CD4-positive, alpha-beta T cell treated with Interleukin-17A for 4 hours (primary cell): ENCODE measurements at regions not wholly inside any gene's neighbourhood (a gene's known extent, or its start where the extent isn't known, plus 50 kb on each side); places are given as distances from the start of the nearest gene placed in this dataset.

Experiments
- DNase-seq: peaks from one replicate; pipeline ENCODE4 v3.0.0-alpha.2; 2020; ENCODE audit warnings: mixed read lengths

DNA sequence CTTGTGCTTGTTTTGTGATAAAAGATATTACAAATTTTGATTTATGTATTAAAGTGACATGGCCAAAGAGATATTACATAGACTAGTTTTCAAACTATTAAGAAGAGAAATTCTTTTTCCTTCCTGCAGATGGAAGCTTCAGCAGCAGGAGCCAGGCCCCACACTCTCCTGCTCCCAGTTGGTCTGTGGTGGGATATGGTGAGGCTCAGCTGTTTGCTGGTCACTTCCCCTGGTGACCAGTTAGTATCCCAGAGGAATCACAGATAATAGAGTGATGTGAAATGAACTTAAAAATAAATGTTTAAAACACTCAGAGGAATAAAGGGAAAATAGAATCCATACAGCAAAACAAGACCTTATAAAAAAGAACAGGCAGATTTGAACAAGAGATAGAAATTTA, 154.7 kb downstream of the KTN1 start:
- no peak for DNase-seq

DNA sequence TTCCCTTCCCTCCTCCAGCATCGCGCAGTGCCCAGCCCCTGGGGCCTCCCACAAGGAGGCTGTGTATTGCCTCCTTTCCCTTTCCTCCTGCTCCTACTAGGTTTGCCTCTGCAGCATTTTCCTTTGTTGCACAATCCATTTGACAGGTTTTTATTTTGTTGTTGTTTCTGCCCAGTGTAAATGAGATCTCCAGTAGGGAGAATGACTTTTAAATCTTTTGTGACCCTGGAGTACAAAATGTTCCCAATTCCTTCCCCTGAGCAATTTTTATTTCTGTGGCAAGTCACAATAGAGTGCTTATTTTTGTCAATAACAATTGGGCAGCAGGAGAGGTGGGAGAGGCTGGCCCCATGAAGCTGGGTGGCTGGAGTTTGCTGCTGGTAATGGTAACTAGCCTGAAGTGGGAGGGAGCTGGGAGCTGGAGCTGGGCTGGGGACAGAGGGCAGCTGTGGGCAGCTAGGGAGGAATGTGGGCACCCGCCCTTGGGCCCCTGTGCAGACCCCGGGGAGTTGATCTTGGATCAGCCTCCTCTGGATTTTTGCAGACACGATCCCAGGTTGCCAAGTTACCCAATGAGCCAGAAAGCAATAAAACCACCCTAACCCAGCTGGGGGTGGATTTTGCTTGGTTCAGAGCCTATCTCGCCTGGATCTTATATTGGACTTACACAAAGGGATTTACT, 160.1 kb downstream of the KTN1 start:
- no peak for DNase-seq

DNA sequence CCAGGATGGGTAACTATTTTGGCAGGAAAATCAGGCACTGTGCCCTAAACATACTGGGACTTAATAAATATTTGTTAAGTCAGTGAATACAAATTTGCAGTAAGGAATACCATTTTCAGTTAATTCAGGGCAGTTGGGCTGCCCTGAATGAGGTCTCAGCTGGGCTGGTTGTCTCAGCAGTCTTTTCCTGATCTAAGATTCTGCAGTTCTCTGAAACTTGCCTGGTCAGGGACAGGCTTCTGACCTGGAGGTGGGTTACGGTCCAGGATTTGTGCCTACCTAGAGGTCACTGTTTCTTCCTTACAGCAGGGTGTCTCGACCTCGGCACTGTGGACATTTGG, 160.6 kb downstream of the KTN1 start:
- DNase-seq: no peak

- no peak for DNase-seq
These were observed 161.2 kb downstream of the KTN1 start for GRCh38 chr14:55741240-55741639.

- no peak for DNase-seq
These were observed 163.5 kb downstream of the KTN1 start for GRCh38 chr14:55743551-55743950.

- DNase-seq: no peak
These were observed 164.3 kb downstream of the KTN1 start for GRCh38 chr14:55744321-55744720.

DNA sequence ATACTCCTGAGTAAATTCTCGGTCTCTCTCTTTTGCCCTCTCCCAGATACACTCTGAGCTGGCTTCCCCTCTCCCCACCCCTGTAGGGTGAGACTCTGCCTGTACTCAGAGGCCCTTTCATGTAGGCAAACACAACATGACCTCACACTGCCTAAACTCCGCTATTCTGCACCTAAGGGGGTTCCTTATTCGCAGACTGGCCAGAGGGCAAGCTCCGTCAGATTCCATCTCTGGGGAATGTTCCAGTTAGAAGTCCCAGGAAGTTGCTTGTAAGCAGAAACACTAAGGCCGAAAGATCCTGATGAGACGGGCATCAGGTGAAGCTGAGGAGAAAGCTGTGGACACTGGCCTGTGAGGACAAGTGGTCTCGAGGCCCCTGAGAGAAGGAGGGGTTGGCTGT, 165.9 kb downstream of the KTN1 start:
- no peak for DNase-seq

DNA sequence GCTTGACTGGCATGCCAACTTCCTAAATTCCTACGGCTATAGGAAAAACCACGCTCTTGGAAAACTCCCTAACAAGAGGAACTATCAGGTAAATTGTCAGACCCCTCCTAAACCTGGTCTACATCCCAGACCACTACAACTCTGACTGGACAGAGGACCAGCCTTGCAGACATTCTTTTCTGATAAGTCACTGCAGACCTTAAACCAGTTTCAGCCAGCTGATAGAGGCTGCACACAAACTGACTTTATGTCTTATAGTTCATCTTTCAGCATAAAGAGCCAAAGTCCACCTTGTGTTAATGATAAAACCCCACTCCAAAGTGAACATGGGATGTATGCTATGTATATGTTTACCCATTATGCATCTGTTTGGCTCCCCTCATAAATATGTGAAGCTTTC, 166.6 kb downstream of the KTN1 start:
- DNase-seq: no peak

DNA sequence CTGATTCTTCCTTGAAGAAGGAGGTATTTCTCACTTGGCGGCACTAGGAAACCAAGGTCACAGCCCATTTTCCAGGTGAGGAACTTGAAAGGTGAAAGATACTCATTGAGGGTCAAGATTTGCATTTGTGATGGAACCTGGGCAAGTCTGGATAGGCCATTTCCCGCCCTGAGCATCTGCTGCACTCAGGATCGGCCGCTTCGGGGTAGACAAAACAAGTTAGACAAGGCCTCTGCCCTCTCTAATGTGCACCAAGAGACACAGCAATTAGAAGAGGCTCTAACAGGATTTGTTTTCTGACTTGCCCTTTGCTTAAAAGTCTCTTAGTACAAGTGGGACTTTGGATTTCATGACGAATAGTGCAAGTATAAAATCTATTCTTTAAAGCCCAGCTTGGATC, 167.2 kb downstream of the KTN1 start:
- no peak for DNase-seq

DNA sequence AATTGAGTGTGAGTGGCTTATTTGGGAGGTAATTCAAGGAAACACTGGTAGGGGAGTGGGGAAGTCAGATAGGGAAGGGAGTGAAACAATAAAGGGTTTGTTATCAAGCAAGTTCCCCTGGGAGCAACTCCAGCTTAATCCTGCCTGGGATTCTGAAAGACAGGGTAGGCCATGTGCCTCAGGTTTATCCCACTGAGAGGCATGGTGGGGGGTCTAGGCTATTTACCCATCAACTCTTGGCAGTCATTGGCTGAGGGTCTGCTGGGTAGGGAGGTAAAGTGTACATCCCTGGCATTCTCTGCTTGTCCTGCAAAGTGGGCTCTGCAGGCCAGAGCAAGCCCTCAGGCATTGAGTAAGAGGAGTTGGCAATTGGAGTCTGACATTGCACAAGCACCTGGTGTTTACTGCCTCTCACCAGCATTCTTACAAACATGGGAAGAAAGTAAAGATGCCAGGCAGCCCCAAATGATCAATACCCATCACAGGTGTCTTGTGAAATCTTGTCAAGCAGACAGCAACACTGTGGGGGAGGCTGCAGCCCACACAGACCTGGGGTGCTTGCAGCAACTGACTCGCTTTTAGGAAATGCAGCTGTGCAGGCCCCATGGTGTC, 169.3 kb downstream of the KTN1 start:
- DNase-seq: no peak

DNA sequence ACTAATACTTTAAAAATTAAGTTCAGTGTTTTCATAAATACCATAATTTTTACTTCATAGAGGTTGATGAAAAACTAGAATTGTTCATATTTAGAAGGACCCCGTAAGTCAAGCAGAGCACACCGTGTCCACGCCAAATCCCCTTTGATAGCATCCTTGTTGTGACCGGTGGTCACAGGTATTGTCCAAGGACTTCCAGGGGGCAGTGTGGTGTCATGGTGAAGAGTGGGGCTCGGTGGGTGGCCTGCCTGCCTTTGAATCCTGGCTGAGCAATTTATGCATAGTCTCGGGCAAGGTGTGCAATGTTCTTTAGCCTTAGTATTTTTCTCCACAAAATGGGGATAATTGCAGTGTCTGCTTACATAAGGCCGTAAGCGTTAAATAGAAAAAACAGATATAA, 169.9 kb downstream of the KTN1 start:
- DNase-seq: no peak

GRCh38 chr14:55752580-55753390, 172.8 kb downstream of the KTN1 start:
- no peak for DNase-seq

DNA sequence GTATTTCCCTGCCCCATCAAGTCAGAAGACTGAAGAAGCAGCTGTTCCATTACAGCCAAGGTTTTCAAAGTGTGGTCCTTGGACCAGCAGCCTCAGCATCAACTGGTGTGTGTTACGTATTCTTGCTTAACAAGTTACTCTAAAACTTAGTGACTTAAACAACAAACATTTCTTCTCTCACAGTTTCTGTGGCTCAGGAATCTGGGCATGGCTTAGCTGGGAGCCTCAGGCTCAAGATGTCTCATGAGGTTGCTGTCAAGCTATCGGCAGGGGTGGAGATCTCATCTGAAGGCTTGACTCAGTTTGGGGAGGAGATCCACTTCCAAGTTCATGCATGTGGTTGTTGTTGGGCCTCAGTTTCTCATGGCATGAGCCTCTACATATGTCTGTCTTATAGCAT, 174.5 kb downstream of the KTN1 start:
- no peak for DNase-seq

GRCh38 chr14:55754871-55755270, 174.9 kb downstream of the KTN1 start:
- no peak for DNase-seq

GRCh38 chr14:55756078-55756477, 176.1 kb downstream of the KTN1 start:
- DNase-seq: no peak

DNA sequence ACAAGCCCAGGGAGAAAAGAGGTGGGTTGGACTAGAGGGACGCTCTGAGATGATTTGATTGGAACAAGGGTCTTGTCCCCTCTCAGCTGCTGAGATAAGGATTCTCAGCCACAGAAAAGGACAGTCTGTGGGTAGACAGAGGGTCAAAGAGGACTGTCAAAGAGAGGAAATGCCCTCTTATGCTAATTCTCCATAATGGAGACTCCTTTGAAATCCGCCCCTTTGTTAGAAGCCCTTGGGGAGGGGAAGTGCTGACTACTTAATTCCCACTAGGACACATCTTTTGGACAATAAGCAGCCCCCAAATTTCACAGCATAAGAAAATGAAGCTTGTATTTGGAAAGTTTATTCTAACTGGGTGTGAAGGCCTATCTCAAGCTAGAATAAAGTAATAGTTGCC, 176.6 kb downstream of the KTN1 start:
- DNase-seq: no peak

DNA sequence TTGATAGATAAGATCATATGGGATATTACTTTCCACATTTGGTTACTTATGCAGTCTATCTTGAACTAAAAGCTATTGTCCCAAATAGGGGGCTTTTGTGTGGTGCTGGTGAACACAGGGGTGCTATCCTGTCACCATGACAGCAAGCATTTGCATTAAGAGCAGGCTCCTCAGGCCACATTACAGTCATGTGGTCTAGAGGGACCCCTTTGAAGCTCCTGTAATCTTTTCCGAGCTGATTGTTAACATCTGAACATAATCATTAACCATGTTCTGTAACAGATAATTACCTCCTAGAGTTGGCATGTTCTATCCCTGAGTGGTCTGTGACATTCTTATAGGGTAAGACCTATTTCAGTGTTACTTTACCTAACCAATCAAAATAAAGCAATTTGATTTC, 178.8 kb downstream of the KTN1 start:
- DNase-seq: no peak

DNA sequence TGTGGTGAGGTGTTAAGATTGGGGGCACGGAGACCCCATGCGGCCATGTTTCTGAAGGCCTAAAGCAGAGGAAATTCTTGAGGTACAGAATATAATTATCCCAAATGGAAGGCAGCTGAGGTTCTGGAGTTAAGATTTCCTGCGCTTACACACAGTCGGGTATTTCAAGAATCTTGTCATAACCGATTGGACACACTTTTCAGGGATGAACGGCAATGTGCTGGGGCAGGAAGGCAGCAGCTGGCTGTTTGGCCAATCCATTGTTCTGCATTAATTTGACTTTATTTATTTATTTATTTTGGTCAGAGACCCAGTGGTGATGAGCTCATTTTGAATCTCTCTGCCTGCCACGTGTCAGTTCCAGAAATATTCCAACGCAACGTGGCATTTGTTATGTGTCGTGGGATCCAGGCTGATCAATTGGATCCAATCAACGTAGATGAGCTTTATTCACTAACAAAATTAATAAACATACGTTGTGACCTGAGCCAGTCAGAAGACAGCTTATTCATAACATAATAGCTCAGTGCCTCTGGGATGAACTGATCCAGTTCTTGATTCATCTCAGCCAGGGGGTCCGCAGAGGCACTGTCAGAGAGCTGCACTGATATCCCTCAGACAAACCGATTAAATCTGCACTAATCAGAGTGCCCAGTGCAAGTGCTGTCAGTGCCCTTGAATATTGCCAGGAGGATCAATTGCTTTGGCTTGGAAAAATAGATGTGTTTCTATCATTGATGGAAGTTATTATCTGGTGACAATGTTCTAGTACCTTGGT, 181.0 kb downstream of the KTN1 start:
- DNase-seq: no peak

- no peak for DNase-seq
These were observed 181.6 kb downstream of the KTN1 start for GRCh38 chr14:55761651-55762050.

- DNase-seq: no peak
These were observed 182.7 kb downstream of the KTN1 start for GRCh38 chr14:55762595-55763232.

GRCh38 chr14:55764784-55765183, 184.8 kb downstream of the KTN1 start:
- no peak for DNase-seq

GRCh38 chr14:55766071-55766470, 186.1 kb downstream of the KTN1 start:
- DNase-seq: no peak

DNA sequence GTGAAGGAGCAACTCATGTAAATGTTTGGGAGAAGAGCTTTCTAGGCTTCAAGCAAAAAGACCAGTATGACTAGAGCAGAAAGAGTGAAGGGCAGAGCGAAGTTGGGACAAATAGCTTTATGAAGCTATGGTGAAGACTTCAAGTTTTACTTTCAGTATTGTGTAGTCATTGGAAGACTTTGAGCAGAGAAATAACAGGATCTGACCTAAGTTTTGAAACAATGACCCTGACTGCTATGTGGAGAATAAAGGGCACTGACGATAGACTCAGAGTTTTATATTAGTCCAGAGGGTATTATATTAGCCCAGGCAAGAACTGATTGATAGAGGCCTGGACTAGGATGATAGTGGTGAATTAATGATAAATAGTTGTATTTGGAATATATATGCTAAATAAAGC, 187.3 kb downstream of the KTN1 start:
- DNase-seq: no peak
